Neural progenitor cell (in vitro differentiated cells): ENCODE measurements at regions not wholly inside any gene's neighbourhood (a gene's known extent, or its start where the extent isn't known, plus 50 kb on each side); places are given as distances from the start of the nearest gene placed in this dataset.

Experiments
- DNase-seq: peaks from one replicate; pipeline ENCODE4 v3.0.0-alpha.2; 2016; ENCODE audit warnings: low spot score
- H2AFZ ChIP-seq: fragments of 200-600 bp; sonication (generic); replicated peaks from 2 replicates; pipeline ENCODE4 v1.6.1; 2016; ENCODE audit warnings: antibody characterized with exemption
- H3F3A ChIP-seq: fragments of 200-600 bp; sonication (generic); 2 replicates; pipeline ENCODE4 v1.6.1; 2016; ENCODE audit warnings: antibody characterized with exemption, low read depth
- H3K27ac ChIP-seq: fragments of 200-600 bp; sonication (generic); 2 replicates; pipeline ENCODE4 v1.5.1; 2016; ENCODE audit warnings: mild to moderate bottlenecking
- H3K27me3 ChIP-seq: fragments of 200-600 bp; sonication (generic); 2 replicates; pipeline ENCODE4 v1.6.1; 2016; ENCODE audit warnings: mild to moderate bottlenecking, moderate library complexity
- H3K36me3 ChIP-seq: fragments of 200-600 bp; sonication (generic); 2 replicates; pipeline ENCODE4 v1.5.1; 2016
- H3K4me1 ChIP-seq: fragments of 200-600 bp; sonication (generic); 2 replicates; pipeline ENCODE4 v1.6.1; 2016; ENCODE audit warnings: mixed run types
- H3K4me2 ChIP-seq: fragments of 200-600 bp; sonication (generic); 2 replicates; pipeline ENCODE4 v1.6.1; 2016
- H3K4me3 ChIP-seq: fragments of 200-600 bp; sonication (generic); 2 replicates; pipeline ENCODE4 v1.5.1; 2016
- H3K79me2 ChIP-seq: fragments of 200-600 bp; sonication (generic); 2 replicates; pipeline ENCODE4 v1.6.1; 2016; ENCODE audit warnings: low read depth
- H3K9ac ChIP-seq: fragments of 200-600 bp; sonication (generic); 2 replicates; pipeline ENCODE4 v1.6.1; 2016
- H3K9me3 ChIP-seq: fragments of 200-600 bp; sonication (generic); 2 replicates; pipeline ENCODE4 v1.5.1; 2016; ENCODE audit warnings: low read depth
- H4K20me1 ChIP-seq: fragments of 200-600 bp; sonication (generic); 2 replicates; pipeline ENCODE4 v1.6.1; 2016; ENCODE audit warnings: low read depth
- H3K27ac Mint-ChIP-seq: 3 replicates; pipeline ENCODE4 v1.8.0; 2021; ENCODE audit warnings: mixed read lengths
- H3K27me3 Mint-ChIP-seq: 2 replicates; pipeline ENCODE4 v1.8.0; 2022; ENCODE audit warnings: low read depth, mild to moderate bottlenecking, inconsistent platforms, moderate library complexity, mixed read lengths; ENCODE audit not compliant: insufficient read depth
- H3K36me3 Mint-ChIP-seq: 3 replicates; pipeline ENCODE4 v1.8.0; 2021; ENCODE audit warnings: mixed read lengths
- H3K4me1 Mint-ChIP-seq: 3 replicates; pipeline ENCODE4 v1.8.0; 2021; ENCODE audit warnings: mixed read lengths
- H3K4me3 Mint-ChIP-seq: 3 replicates; pipeline ENCODE4 v1.8.0; 2021; ENCODE audit warnings: mild to moderate bottlenecking, moderate library complexity, mixed read lengths
- H3K9me3 Mint-ChIP-seq: 3 replicates; pipeline ENCODE4 v1.8.0; 2020; ENCODE audit warnings: mixed read lengths
- CTCF ChIP-seq: fragments of 200-600 bp; sonication (generic); IDR thresholded peaks from 2 replicates; pipeline ENCODE4 v1.5.1; 2017; ENCODE audit warnings: antibody characterized with exemption, mild to moderate bottlenecking
- EZH2 ChIP-seq: fragments of 200-600 bp; sonication (generic); IDR thresholded peaks from 2 replicates; pipeline ENCODE4 v1.6.1; 2017; ENCODE audit warnings: antibody characterized with exemption, mild to moderate bottlenecking, moderate library complexity
- EZH2phosphoT487 ChIP-seq: fragments of 200-600 bp; sonication (generic); IDR thresholded peaks from 2 replicates; pipeline ENCODE4 v1.6.1; 2017; ENCODE audit warnings: antibody characterized with exemption

DNA sequence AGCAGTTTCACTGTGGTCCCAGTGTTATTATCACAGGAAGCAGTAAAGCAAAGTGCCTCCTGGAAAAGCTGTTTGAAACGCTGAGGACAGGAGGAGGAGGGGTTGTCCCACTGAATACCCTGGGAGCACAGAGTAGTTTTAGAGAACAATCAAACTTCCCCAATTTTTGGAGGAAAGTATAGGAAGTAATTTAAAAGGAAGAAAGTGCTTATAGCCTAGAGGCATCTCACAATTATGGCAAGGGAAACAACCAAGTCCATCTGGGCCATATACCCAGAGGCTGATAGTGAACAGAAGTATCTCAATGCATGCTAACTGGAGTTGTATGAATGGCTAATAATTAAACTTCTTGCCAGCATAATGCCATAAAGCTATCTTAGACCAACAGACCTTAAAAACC, 137.2 kb upstream of the EPHA6 start:
- Histone ChIP-seq H3K4me1 (no peaks in the 10 kb centered on the region), H3K36me3 (no peaks in the 10 kb centered on the region), H2AFZ (peak overlapping the region; percentile 76), H3K27ac (no peak overlapping the region), H4K20me1 (no peaks in the 10 kb centered on the region), H3K27me3 (no peaks in the 10 kb centered on the region), H3F3A (no peaks in the 10 kb centered on the region), H3K79me2 (no peaks in the 10 kb centered on the region), H3K9ac (no peak overlapping the region), H3K9me3 (no peaks in the 10 kb centered on the region), H3K4me3 (no peak overlapping the region), H3K4me2 (no peak overlapping the region)
- Mint-ChIP-seq H3K4me1 (no peaks in the 10 kb centered on the region), H3K27me3 (no peaks in the 10 kb centered on the region), H3K36me3 (no peaks in the 10 kb centered on the region), H3K4me3 (no peak overlapping the region), H3K9me3 (peaks cover 4% of the 10 kb centered on the region), H3K27ac (no peak overlapping the region)
- no peak for DNase-seq
- no peak for TF ChIP-seq CTCF
- no peak for TF ChIP-seq EZH2phosphoT487
- TF ChIP-seq EZH2, result no peak

- no peak overlapping the region for H3K4me3 ChIP-seq
- no peak overlapping the region for H2AFZ ChIP-seq
- Mint-ChIP-seq H3K4me1 (no peaks in the 10 kb centered on the region), H3K9me3 (peaks cover 4% of the 10 kb centered on the region), H3K4me3 (no peak overlapping the region), H3K36me3 (no peaks in the 10 kb centered on the region), H3K27me3 (no peaks in the 10 kb centered on the region), H3K27ac (no peak overlapping the region)
- DNase-seq, result no peak
- no peaks in the 10 kb centered on the region for H3K36me3 ChIP-seq
- TF ChIP-seq CTCF (no peak), EZH2 (no peak), EZH2phosphoT487 (no peak)
- no peaks in the 10 kb centered on the region for H3K4me1 ChIP-seq
- no peak overlapping the region for H3K4me2 ChIP-seq
- H3F3A ChIP-seq, result no peaks in the 10 kb centered on the region
- no peak overlapping the region for H3K27ac ChIP-seq
- no peaks in the 10 kb centered on the region for H3K9me3 ChIP-seq
- no peaks in the 10 kb centered on the region for H4K20me1 ChIP-seq
- H3K79me2 ChIP-seq, result no peaks in the 10 kb centered on the region
- H3K9ac ChIP-seq, result no peak overlapping the region
- no peaks in the 10 kb centered on the region for H3K27me3 ChIP-seq
These were observed 136.1 kb upstream of the EPHA6 start for GRCh38 chr3:96678325-96678724.

GRCh38 chr3:96700322-96701315, 113.8 kb upstream of the EPHA6 start:
- H3K27ac ChIP-seq, result no peak overlapping the region
- DNase-seq, result peak; percentile 56
- H3K27ac Mint-ChIP-seq, result no peak overlapping the region
- no peaks in the 10 kb centered on the region for H3K27me3 ChIP-seq
- TF ChIP-seq EZH2, result no peak
- TF ChIP-seq EZH2phosphoT487, result no peak
- TF ChIP-seq CTCF, result peak; percentile 67
- H3K36me3 Mint-ChIP-seq, result no peaks in the 10 kb centered on the region
- H3K4me2 ChIP-seq, result no peak overlapping the region
- H2AFZ ChIP-seq, result peak overlapping the region; percentile 74
- H3K27me3 Mint-ChIP-seq, result no peaks in the 10 kb centered on the region
- H3K4me3 Mint-ChIP-seq, result no peak overlapping the region
- no peaks in the 10 kb centered on the region for H3K79me2 ChIP-seq
- H3K4me1 Mint-ChIP-seq, result no peaks in the 10 kb centered on the region
- peaks cover 6% of the 10 kb centered on the region for H3K9me3 Mint-ChIP-seq
- H3F3A ChIP-seq, result no peaks in the 10 kb centered on the region
- H3K36me3 ChIP-seq, result no peaks in the 10 kb centered on the region
- H3K4me1 ChIP-seq, result no peaks in the 10 kb centered on the region
- H3K4me3 ChIP-seq, result no peak overlapping the region
- no peaks in the 10 kb centered on the region for H3K9me3 ChIP-seq
- H3K9ac ChIP-seq, result no peak overlapping the region
- H4K20me1 ChIP-seq, result no peaks in the 10 kb centered on the region
